ENCODE measurements at regions not wholly inside any gene's neighbourhood (a gene's known extent, or its start where the extent isn't known, plus 50 kb on each side); places are given as distances from the start of the nearest gene placed in this dataset.

GRCh38 chr5:164300295-164300694 lies 794.9 kb downstream of the MAT2B start:
- no peak overlapping the region for H3K27ac ChIP-seq
- TF ChIP-seq, protein P1, sequence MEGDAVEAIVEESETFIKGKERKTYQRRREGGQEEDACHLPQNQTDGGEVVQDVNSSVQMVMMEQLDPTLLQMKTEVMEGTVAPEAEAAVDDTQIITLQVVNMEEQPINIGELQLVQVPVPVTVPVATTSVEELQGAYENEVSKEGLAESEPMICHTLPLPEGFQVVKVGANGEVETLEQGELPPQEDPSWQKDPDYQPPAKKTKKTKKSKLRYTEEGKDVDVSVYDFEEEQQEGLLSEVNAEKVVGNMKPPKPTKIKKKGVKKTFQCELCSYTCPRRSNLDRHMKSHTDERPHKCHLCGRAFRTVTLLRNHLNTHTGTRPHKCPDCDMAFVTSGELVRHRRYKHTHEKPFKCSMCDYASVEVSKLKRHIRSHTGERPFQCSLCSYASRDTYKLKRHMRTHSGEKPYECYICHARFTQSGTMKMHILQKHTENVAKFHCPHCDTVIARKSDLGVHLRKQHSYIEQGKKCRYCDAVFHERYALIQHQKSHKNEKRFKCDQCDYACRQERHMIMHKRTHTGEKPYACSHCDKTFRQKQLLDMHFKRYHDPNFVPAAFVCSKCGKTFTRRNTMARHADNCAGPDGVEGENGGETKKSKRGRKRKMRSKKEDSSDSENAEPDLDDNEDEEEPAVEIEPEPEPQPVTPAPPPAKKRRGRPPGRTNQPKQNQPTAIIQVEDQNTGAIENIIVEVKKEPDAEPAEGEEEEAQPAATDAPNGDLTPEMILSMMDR (IDR thresholded peaks at IDR 0.05), result no peak
- TF ChIP-seq ZFX (IDR thresholded peaks at IDR 0.05; ENCODE audit: borderline replicate concordance), result no peak

DNA sequence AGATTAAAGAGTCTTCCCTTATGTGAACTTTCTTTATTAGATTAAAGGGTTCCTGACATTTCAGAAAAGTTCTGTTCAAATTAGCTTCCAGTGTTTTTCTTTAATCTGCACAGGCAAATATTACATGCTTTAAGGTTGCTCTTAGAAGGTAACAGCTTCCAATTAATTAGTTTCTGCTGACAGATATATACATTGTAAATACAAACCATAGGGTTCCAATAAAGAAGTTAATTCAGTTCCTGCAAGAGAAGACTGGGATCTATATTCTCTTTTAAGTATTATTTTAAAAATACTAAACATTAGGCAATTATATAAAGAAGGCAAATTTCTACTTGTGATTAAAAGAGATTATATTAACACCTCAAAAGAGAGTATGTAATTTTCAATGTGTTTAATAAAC lies 795.7 kb downstream of the MAT2B start:
- TF ChIP-seq ZFX (IDR thresholded peaks at IDR 0.05; ENCODE audit: borderline replicate concordance), result no peak
- TF ChIP-seq, protein P1 (IDR thresholded peaks at IDR 0.05), result no peak
- no peak overlapping the region for H3K27ac ChIP-seq

DNA sequence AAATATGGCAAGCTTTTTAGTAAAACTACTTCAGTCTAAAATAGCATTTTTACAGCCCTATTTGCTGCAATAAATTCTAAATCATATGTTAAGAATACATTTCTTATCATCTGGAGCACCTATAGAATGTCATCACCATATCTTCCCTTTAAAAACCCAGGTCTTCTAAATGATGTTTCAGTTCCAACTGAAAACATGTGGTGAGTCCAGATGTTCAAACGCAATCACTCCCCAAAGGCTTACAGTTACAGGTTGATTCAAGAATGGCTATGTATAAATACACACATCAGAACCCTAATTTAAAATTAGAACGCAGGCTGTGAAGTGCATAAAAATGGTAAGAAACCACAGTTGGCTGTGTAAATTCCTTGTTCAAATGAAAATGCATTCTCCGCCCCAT lies 796.3 kb downstream of the MAT2B start:
- TF ChIP-seq, protein P1 (IDR thresholded peaks at IDR 0.05), result no peak
- no peak for TF ChIP-seq ZFX (IDR thresholded peaks at IDR 0.05; ENCODE audit: borderline replicate concordance)
- no peak overlapping the region for H3K27ac ChIP-seq

- TF ChIP-seq, protein P1 (IDR thresholded peaks at IDR 0.05), result no peak
- TF ChIP-seq ZFX (IDR thresholded peaks at IDR 0.05; ENCODE audit: borderline replicate concordance), result no peak
Measured at GRCh38 chr5:164302533-164303235, 797.3 kb downstream of the MAT2B start.

DNA sequence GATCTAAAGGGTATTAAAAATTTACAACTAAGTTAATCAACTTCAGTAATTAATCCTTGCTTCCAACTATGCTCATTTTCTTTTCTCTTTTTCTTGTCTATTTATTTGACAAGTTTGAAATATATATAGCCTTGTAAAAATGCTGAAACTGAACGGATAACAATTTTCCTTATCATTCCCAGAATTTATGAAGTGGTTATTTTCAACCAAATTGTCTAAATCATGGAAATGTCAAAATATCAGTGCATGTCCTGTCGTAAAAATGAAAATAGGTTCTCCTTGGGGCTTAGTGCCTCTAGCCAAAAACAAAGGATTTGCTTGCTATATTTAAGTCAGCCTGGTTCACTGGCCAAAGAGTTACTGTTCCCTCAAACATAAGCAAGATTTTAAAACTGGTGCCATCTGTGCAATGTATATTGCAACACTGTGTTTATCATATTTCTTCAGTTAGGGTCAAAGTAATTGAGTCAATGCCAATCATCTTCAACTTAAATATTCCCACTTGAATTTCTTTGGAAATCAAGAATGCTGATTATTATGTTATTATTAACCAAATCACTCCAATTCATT lies 798.3 kb downstream of the MAT2B start:
- H3K27ac ChIP-seq, result no peak overlapping the region
- TF ChIP-seq, protein P1 (IDR thresholded peaks at IDR 0.05), result no peak
- no peak for TF ChIP-seq ZFX (IDR thresholded peaks at IDR 0.05; ENCODE audit: borderline replicate concordance)

More at GRCh38 chr5:164302533-164303235, 797.3 kb downstream of the MAT2B start:
- H3K27ac ChIP-seq, result no peak overlapping the region

DNA sequence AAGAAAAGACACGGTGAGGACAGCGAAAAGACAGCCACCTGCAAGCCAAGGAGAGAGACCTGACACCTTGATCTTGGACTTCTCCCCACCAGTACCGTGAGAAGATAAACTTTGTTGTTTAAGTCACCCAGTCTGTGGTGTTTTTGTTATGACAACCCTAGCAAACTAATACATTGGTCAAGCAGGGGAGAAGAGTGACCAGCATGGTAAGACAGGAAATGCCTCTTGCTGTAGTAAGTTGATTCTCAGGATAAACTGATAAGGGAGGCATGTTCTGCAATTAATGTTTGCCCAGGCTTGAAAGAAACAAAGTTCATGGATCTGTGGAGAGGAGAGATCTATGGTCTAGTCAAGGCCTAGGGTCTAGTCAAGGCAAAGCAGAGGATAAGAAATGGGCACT lies 801.2 kb downstream of the MAT2B start:
- no peak overlapping the region for H3K27ac ChIP-seq
- TF ChIP-seq, protein P1 (IDR thresholded peaks at IDR 0.05), result no peak
- TF ChIP-seq ZFX (IDR thresholded peaks at IDR 0.05; ENCODE audit: borderline replicate concordance), result no peak

DNA sequence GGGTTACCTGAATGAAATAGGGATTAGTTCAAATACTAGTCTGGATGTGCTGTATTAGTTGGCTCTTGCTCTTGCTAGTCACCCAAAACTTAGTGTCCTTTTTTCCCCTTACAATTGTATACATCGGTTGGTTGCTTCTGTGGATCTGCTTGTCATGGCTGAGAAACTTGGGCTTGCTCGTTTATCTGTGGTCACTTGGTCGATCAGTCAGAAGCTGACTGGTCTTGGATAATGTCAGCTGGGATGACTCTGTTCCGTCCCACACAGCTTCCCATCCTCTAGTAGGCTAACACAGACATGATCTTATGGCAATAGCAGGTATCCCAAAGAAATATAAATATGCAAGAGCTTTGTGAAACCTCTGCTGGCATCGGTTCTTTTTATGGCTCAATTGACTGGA lies 807.4 kb downstream of the MAT2B start:
- TF ChIP-seq ZFX (IDR thresholded peaks at IDR 0.05; ENCODE audit: borderline replicate concordance), result no peak
- TF ChIP-seq, protein P1 (IDR thresholded peaks at IDR 0.05), result no peak
- no peak overlapping the region for H3K27ac ChIP-seq
